Epithelial cell of esophagus (primary cell): ENCODE measurements at regions not wholly inside any gene's neighbourhood (a gene's known extent, or its start where the extent isn't known, plus 50 kb on each side); places are given as distances from the start of the nearest gene placed in this dataset.

ENCODE experiments used
- DNase-seq: peaks from one replicate; pipeline ENCODE4 v3.0.0; 2010; ENCODE audit warnings: low read depth
- H3K4me3 ChIP-seq: 2 replicates; pipeline ENCODE4 v1.5.1; 2011; ENCODE audit warnings: mild to moderate bottlenecking, low read length, control low read depth
- TF ChIP-seq, protein P1 (sequence below): IDR thresholded peaks from 2 replicates; pipeline ENCODE4 v1.5.1; 2011; ENCODE audit warnings: low read depth, mild to moderate bottlenecking, low read length, control low read depth, inconsistent platforms; ENCODE audit not compliant: insufficient read depth; ENCODE audit errors: missing control alignments

DNA sequence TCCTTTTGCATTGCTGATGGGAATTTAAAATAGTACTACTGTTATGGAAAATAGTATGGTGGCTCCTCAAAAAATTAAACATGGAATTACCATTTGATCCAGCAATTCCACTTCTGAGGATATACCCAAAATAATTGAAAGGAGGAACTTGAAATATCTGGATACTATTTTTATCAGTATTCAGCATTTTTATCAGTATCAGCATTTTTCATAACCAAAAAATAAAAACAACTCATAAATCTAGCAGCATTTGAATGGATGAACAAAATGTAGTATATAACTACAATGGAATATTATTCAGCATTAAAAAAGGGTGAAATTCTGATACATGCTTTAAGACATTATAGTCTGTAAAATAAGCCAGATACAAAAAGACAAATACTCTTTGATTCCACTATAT, 763.4 kb upstream of the MAN1A1 start:
- no peak for DNase-seq
- TF ChIP-seq, protein P1, sequence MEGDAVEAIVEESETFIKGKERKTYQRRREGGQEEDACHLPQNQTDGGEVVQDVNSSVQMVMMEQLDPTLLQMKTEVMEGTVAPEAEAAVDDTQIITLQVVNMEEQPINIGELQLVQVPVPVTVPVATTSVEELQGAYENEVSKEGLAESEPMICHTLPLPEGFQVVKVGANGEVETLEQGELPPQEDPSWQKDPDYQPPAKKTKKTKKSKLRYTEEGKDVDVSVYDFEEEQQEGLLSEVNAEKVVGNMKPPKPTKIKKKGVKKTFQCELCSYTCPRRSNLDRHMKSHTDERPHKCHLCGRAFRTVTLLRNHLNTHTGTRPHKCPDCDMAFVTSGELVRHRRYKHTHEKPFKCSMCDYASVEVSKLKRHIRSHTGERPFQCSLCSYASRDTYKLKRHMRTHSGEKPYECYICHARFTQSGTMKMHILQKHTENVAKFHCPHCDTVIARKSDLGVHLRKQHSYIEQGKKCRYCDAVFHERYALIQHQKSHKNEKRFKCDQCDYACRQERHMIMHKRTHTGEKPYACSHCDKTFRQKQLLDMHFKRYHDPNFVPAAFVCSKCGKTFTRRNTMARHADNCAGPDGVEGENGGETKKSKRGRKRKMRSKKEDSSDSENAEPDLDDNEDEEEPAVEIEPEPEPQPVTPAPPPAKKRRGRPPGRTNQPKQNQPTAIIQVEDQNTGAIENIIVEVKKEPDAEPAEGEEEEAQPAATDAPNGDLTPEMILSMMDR, result no peak
- no peak overlapping the region for H3K4me3 ChIP-seq

DNA sequence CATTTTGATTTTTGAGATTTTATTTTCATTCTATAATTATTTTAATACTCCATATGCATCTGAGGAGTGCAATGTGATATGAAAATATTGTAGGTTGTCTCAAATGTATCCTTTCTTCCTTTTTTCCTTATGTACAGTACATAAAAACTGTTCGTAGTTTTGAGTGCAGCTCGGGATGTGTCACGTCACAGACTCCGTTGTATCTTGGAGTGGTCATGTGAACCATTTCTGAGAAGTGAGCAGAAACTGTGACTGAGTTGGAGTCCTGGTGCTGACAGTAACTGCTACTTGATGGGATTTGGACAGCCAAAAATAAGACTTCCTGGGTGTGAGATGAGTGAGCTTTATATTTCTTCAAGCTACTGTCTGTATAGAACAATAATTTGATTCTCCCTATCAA, 761.4 kb upstream of the MAN1A1 start:
- H3K4me3 ChIP-seq, result no peak overlapping the region
- TF ChIP-seq, protein P1, result no peak
- no peak for DNase-seq

DNA sequence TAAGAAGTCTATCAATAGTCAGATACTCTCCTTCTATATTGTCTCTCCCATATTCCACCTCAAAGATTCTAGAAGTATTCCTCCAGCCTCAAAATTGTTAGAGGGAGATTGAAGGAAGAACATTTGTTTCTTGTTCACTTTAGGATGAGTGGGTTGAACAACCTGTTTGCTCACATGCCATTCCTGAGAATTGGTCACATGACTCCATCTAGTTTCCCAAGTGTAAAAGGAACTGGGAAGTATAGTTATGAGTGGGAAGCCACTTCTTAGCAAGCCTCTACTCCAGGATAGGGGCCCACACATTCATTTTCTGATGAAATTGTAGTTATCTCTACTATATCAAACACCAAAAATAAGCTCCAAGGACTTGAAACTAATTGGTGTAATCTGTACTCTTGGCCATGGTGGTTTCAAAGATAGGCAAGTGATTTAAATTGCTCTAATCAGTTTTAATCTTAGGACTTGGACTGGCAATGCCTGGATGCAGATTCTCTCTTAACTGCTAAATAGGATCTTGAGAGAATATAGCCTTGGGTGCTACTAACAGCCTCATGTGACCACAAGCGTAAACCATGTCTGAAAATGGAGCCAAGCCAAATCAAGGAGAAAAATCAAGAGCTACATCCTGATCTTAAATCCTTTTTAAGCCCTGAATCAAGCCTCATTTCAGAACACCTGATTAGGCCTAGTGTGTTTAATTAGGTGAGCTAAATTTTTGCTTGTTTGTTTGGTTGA, 758.7 kb upstream of the MAN1A1 start:
- H3K4me3 ChIP-seq, result no peak overlapping the region
- TF ChIP-seq, protein P1, result no peak
- peak; percentile 67 for DNase-seq

DNA sequence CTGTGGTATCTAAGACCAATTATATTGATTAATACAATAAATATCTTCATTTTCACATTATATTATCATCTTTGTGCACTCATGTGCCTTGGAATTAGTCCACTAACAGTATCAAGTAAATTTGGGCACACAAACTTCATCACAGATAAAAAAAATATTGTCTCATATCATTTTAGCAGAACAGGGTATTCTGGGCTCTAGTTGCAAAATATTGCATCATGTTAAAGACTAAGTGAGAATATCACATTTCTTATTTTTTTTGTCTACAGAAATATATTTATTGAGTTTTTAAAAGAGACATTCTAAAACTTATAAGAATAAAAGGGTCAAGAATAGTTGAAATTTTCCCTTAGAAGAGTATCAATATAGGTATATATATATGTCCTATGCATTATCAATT, 754.1 kb upstream of the MAN1A1 start:
- DNase-seq, result no peak
- H3K4me3 ChIP-seq, result no peak overlapping the region
- TF ChIP-seq, protein P1, result no peak

DNA sequence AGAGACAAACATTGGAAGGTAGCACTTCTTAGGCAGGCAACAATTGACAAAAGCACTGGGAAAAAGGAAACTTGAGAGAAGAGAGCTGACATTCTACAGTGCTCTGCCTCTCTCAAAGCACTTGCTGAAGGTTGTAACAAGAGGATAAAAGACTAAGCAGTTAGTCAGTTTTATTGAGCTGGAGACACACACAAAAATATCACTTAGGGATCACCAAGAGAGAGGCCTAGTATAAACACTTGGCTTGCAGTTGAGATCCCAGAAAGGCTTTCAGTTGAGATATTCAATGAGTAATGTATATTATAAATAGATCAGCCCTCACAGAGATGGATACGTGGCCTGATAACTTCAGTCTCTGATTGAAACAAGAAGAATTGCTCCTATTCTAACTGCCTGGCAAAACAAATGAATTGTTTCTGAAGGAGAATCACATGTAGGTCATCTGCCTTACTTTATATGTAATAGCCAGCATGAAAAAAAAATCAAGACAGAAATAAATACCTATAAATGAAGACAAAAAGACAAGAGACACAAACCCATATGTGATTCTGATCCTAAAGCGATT, 747.2 kb upstream of the MAN1A1 start:
- no peak overlapping the region for H3K4me3 ChIP-seq
- TF ChIP-seq, protein P1, result no peak

DNA sequence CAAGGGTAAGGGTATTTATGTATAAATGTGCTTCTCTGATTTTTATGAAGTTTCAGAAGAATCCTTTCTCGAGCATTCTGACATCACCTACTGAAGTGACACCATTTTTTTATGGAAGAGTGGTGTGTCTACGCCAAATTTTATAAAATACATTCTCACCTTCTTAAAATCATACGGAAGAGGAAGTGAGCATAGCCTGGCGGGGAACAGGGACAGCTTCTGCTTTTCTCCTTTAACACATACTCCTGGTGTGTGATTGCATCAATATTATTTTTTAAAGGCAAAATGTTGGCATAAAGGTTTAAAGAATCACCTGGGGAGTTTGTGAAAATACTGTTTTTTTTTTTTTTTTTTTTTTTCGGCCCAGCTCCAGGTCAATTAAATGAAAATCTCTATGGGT, 733.6 kb upstream of the MAN1A1 start:
- H3K4me3 ChIP-seq, result no peak overlapping the region
- TF ChIP-seq, protein P1, result no peak
- no peak for DNase-seq

More for the DNA sequence above, 747.2 kb upstream of the MAN1A1 start:
- DNase-seq, result no peak

DNA sequence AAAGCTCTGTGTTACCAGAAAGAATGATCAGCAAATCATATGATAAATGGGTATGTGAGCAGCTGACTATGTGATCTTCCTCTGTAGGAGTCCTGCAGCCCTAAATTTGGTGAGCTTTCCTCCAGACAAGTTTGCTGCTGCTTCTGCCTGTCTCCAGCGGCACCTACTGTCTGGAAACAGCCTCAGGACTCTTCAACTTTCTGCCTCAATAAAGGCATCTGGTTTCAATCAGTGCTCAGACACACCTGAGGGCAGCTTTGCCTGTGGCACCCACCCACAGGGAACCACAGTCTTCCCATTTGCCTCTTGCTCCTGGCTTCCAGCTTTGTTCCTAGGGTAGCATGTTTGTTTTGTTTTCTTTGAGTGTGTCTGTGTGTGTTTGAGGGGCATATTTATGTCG, 727.9 kb upstream of the MAN1A1 start:
- H3K4me3 ChIP-seq, result no peak overlapping the region
- DNase-seq, result peak; percentile 44
- TF ChIP-seq, protein P1, result peak; percentile 65
